D721Med (cell line): ENCODE measurements at regions not wholly inside any gene's neighbourhood (a gene's known extent, or its start where the extent isn't known, plus 50 kb on each side); places are given as distances from the start of the nearest gene placed in this dataset.

Experiments
- DNase-seq: peaks from one replicate; pipeline ENCODE4 v3.0.0; 2011; ENCODE audit warnings: low spot score; ENCODE audit not compliant: insufficient read length
- FAIRE-seq: peaks from 2 replicates; lab custom pipeline; 2011; peaks lifted over from hg19 to GRCh38; lab: Jason Lieb, UNC
- TF ChIP-seq, protein P1 (sequence below): IDR thresholded peaks from 2 replicates; pipeline ENCODE4 v1.5.1; 2012; ENCODE audit warnings: mild to moderate bottlenecking, control low read depth; ENCODE audit not compliant: insufficient read depth; ENCODE audit errors: missing control alignments

DNA sequence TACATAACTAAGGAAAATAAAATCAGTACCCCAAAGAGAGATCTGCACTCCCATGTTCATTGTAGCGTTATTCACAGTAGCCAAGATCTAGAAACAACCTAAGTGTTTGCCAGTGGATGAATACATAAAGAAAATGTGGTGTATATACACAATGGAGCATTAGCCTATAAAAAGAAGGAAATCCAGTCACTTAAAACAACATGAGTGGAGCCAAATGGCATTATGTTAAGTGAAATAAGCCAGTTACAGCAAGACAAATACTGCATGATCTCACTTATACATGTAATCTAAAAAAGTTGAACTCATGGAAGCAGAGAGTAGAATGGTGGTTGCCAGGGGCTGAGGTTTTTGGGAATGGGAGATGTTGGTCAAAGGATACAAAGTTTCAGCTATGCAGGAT, 508.3 kb upstream of the B3GALT2 start:
- TF ChIP-seq, protein P1, sequence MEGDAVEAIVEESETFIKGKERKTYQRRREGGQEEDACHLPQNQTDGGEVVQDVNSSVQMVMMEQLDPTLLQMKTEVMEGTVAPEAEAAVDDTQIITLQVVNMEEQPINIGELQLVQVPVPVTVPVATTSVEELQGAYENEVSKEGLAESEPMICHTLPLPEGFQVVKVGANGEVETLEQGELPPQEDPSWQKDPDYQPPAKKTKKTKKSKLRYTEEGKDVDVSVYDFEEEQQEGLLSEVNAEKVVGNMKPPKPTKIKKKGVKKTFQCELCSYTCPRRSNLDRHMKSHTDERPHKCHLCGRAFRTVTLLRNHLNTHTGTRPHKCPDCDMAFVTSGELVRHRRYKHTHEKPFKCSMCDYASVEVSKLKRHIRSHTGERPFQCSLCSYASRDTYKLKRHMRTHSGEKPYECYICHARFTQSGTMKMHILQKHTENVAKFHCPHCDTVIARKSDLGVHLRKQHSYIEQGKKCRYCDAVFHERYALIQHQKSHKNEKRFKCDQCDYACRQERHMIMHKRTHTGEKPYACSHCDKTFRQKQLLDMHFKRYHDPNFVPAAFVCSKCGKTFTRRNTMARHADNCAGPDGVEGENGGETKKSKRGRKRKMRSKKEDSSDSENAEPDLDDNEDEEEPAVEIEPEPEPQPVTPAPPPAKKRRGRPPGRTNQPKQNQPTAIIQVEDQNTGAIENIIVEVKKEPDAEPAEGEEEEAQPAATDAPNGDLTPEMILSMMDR: no peak
- FAIRE-seq (no peak), DNase-seq (no peak)

DNA sequence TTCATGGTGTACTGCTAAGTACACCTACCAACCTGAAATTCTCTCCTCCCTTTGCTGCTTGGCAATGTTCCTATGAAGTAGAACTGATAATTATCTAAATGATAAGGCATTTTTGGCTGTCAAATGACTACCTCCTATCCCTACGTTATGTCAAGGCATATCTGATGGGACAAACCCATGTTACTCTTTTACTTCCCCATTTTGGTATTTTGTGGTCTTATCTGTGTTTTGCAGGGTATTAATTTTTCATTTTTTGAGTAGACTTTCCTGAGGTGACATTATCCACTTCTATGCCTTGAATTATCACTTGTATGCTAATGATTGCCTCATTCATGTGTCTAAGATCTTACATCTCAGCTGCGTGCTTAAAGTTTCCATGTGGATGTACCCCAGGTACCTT, 499.6 kb upstream of the B3GALT2 start:
- DNase-seq (no peak), FAIRE-seq (no peak)
- TF ChIP-seq, protein P1: no peak

GRCh38 chr1:193681422-193681821, 495.0 kb upstream of the B3GALT2 start:
- TF ChIP-seq, protein P1: no peak
- no peak for FAIRE-seq
- DNase-seq: no peak

DNA sequence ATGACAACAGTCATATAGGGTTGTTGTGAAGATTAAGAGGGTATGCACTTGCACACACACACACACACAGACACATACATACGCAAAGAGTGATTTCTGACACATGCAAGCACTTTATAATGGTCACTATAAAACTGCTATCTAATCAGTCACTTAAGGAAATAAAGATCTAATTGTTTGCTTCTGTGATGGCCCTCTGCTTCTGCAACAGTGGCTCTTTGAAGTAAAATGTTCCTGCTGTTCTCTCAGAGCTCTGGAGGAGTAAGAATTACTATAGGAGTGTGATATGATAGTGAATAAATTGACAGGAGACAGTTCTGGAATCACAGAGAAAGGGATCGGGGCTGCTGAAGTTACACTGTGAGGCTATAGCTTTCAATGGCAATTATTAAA, 494.5 kb upstream of the B3GALT2 start:
- FAIRE-seq (no peak), DNase-seq (no peak)
- TF ChIP-seq, protein P1: no peak

- DNase-seq (no peak), FAIRE-seq (peak; percentile 96)
- TF ChIP-seq, protein P1: no peak
Observed at GRCh38 chr1:193680247-193680923, 494.0 kb upstream of the B3GALT2 start.

GRCh38 chr1:193677874-193678273, 491.5 kb upstream of the B3GALT2 start:
- TF ChIP-seq, protein P1: no peak
- peak; percentile 11 for FAIRE-seq

DNA sequence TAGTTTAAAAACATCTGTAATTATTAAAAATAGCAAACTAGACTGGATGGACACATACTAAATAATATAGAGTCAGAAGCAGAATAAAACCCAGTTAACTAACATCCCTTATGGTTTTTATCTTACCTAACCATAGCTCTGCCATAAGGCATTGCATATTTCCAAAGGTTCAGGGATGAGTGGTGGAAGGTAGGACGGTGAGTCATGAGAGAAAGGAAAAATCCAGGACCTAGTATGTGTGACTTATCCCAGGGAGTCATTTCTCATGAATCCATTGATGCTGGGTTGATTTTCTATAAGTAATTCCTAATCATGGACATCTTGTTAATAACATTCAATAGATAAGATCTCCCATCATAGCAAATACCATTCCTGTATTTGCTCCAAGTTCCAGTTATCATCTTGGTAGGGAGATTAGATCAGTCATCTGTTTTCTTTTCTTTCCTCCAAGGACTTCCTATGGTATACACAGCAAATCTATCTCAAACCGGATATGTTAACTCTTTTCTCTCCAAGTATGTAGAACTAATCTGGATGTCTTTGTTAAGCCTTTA, 490.7 kb upstream of the B3GALT2 start:
- FAIRE-seq: peak; percentile 86
- TF ChIP-seq, protein P1: no peak
- DNase-seq: no peak

More at GRCh38 chr1:193677874-193678273, 491.5 kb upstream of the B3GALT2 start:
- no peak for DNase-seq
